DND-41 (cell line): ENCODE measurements at regions not wholly inside any gene's neighbourhood (a gene's known extent, or its start where the extent isn't known, plus 50 kb on each side); places are given as distances from the start of the nearest gene placed in this dataset.

ENCODE experiments used
- CTCF ChIP-seq: IDR thresholded peaks from 2 replicates; pipeline ENCODE4 v1.5.1; 2012; ENCODE audit warnings: borderline replicate concordance, low read length, moderate library complexity, mild to moderate bottlenecking; ENCODE audit not compliant: poor library complexity, severe bottlenecking; ENCODE audit errors: extremely low read depth
- EZH2 ChIP-seq: IDR thresholded peaks from 3 replicates; pipeline ENCODE4 v1.6.1; 2012; ENCODE audit warnings: borderline replicate concordance, low read depth, mild to moderate bottlenecking, moderate library complexity, low read length, inconsistent platforms; ENCODE audit not compliant: severe bottlenecking

DNA sequence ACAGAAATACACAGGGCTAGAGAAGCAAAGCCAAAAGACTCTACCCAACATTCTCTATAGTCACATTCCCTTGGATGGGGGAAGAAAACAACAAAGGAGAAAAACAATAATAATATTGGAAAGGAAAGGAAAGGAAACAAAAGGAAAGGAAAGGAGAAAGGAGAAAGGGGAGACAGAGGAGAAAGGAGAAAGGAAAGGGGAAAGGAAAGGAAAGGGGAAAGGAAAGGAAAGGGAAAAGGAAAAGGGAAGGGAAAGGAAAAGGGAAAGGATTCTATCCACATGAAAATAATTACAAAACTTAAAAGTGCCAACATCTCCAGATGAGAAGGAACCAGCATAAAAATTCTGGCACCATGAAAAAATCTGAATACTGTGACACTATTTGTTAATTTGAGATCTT lies 54.1 kb upstream of the MNS1 start:
- TF ChIP-seq CTCF: no peak
- TF ChIP-seq EZH2: no peak
